Effector memory CD4-positive, alpha-beta T cell (primary cell): ENCODE measurements at regions not wholly inside any gene's neighbourhood (a gene's known extent, or its start where the extent isn't known, plus 50 kb on each side); places are given as distances from the start of the nearest gene placed in this dataset.

Experiments used
- DNase-seq, 3 donors: peaks; one replicate each; pipeline ENCODE4 v3.0.0-alpha.2; 2020
- H3K27ac ChIP-seq: 2 replicates; pipeline ENCODE4 v1.7.0; 2013; ENCODE audit warnings: mild to moderate bottlenecking, low read length, moderate library complexity; ENCODE audit not compliant: insufficient read depth, poor library complexity, severe bottlenecking
- H3K27me3 ChIP-seq: replicated peaks from 2 replicates; pipeline ENCODE4 v1.7.0; 2013; ENCODE audit warnings: mild to moderate bottlenecking, low read length; ENCODE audit not compliant: insufficient read depth, control insufficient read depth, poor library complexity, severe bottlenecking
- H3K36me3 ChIP-seq: 2 replicates; pipeline ENCODE4 v1.7.0; 2013; ENCODE audit warnings: mild to moderate bottlenecking, low read length, moderate library complexity; ENCODE audit not compliant: control insufficient read depth, insufficient read depth
- H3K4me1 ChIP-seq: 2 replicates; pipeline ENCODE4 v1.7.0; 2013; ENCODE audit warnings: low read length, mild to moderate bottlenecking; ENCODE audit not compliant: control insufficient read depth, insufficient read depth, poor library complexity, severe bottlenecking
- H3K4me3 ChIP-seq: 2 replicates; pipeline ENCODE4 v1.7.0; 2013; ENCODE audit warnings: low read length, low read depth, mild to moderate bottlenecking; ENCODE audit not compliant: insufficient read depth, poor library complexity, severe bottlenecking
- H3K9me3 ChIP-seq: 2 replicates; pipeline ENCODE4 v1.7.0; 2013; ENCODE audit warnings: mild to moderate bottlenecking, low read length, moderate library complexity; ENCODE audit not compliant: control insufficient read depth

DNA sequence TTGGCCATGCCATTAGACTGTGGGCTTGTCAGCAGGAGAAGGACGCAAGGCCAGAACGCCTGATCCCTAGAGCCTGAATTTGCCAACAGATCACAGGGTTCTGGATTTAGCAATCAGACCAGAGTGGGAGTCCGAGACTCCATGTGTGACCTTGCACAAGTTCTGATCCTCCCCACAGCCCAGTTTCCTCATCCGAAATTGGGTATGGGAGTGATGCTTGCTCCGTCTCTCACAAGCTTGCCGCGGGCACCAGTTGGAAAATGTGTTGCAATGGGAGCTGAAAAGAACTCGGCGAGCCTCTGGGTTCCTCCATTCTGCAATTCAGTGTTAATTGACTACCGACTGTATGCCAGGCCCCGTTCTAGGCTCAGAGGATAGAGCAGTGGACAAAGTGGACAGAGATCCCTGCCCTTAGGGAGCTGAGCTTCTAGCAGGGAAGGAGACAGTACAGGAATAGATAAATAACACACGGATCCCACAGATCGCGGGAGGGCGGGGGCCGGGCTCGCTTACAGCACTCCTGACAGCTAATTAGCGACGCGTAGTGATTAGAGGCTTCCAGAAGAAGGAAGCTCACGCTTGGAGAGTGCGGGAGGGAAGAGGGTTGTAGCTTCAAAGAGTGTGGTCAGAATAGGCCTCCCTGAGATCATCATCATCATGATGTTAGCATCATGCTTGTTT lies 150.4 kb upstream of the CIBAR2 start:
- Histone ChIP-seq H3K36me3 (no peaks in the 10 kb centered on the region), H3K27me3 (peaks cover 5% of the 10 kb centered on the region), H3K9me3 (no peaks in the 10 kb centered on the region), H3K4me3 (no peak overlapping the region), H3K27ac (no peak overlapping the region), H3K4me1 (no peaks in the 10 kb centered on the region)
- DNase-seq, result no peak

DNA sequence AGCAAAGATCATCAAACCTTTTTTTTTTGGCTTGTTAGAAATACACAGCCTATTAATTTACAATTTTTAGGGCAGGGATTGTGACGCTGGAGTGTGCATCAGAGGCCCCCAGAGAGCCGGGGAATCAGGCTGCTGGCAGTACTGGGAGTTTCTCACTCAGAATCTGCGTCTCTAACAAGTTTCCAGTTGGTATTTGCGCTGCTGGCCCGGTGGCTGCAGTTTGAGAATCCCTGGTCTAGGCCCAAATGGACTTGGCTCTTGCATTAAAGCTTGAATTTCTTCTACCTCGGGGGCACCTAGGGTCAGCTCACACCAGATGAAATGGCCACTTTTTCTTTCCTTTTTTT lies 150.9 kb upstream of the CIBAR2 start:
- no peak overlapping the region for H3K27ac ChIP-seq
- DNase-seq, result no peak
- H3K4me1 ChIP-seq, result no peaks in the 10 kb centered on the region
- H3K9me3 ChIP-seq, result no peaks in the 10 kb centered on the region
- H3K36me3 ChIP-seq, result no peaks in the 10 kb centered on the region
- H3K4me3 ChIP-seq, result no peak overlapping the region
- peaks cover 5% of the 10 kb centered on the region for H3K27me3 ChIP-seq

DNA sequence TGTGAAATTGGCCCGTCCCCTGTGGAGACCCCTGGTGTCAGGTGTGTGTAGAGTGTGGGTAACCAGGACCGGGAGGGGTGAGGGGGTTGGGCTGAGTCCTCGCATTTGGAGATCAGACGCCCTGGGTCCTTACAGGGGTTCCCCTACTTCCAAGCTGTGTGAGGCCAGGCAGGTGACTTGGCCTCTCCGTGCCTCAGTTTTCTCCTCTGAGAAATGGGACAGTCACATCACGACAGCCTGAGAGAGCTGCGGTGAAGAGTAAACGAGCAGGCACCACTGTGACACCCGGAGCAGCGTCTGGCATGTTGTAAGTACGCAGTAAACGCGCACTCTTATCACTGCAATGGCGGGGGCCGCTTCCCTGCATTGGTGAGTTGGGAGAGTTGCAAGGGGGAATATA lies 152.5 kb upstream of the CIBAR2 start:
- Histone ChIP-seq H3K4me3 (no peak overlapping the region), H3K27ac (no peak overlapping the region), H3K27me3 (no peaks in the 10 kb centered on the region), H3K4me1 (no peaks in the 10 kb centered on the region), H3K36me3 (no peaks in the 10 kb centered on the region), H3K9me3 (no peaks in the 10 kb centered on the region)
- DNase-seq, result no peak

DNA sequence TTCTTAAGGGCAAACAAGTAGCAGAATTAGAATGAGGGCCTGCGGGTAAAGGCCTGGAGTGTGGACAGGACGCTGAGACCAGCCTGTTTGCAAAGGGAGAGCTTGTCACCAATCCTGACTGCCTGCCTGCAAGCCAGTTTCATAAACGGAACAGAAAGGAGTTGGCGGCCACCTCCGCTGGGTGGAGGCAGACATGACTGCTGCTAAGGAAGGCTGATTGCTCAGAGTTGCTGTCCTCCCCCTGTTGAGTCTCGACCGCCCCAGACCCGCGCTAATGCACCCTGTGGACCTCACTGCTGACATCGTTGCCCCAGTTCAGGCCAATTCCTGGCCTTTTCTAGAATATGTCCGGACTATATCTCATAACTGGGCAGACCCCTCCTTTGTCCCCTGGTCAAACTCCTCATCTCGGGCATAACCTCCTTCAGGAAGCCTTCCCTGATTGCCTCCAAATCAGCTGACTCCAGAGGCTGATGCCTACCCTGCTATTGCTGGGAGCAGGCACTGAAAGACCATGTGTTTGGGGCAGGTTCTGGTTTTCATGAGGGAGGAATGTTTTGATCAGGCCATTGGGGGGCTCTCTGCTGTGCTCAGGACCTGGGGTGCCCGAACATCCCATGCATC lies 153.0 kb upstream of the CIBAR2 start:
- no peaks in the 10 kb centered on the region for H3K4me1 ChIP-seq
- no peaks in the 10 kb centered on the region for H3K27me3 ChIP-seq
- no peak overlapping the region for H3K4me3 ChIP-seq
- H3K9me3 ChIP-seq, result no peaks in the 10 kb centered on the region
- DNase-seq, result no peak
- H3K36me3 ChIP-seq, result no peaks in the 10 kb centered on the region
- no peak overlapping the region for H3K27ac ChIP-seq

DNA sequence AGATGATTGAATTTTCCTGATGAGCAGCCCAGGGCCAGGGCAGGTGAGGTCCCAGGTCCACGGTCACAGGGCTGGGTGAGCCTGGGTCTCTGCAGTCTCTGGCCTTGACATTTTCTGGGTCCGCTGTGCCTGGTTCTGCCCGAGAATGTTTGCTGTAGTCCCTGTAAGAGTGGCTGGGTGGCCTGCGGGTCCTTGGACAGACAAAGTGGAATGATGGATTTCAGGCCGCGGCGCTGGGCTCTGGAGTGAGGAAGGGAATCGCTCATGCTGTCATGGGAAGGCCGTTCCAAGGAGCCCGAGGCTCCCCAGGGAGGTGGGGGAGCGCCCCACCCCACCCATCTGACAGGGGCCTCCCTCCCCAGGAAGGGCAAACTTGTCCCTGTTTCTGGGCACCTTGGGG lies 153.5 kb upstream of the CIBAR2 start:
- DNase-seq, result no peak
- Histone ChIP-seq H3K27me3 (no peaks in the 10 kb centered on the region), H3K27ac (no peak overlapping the region), H3K36me3 (no peaks in the 10 kb centered on the region), H3K4me3 (no peak overlapping the region), H3K4me1 (no peaks in the 10 kb centered on the region), H3K9me3 (no peaks in the 10 kb centered on the region)

DNA sequence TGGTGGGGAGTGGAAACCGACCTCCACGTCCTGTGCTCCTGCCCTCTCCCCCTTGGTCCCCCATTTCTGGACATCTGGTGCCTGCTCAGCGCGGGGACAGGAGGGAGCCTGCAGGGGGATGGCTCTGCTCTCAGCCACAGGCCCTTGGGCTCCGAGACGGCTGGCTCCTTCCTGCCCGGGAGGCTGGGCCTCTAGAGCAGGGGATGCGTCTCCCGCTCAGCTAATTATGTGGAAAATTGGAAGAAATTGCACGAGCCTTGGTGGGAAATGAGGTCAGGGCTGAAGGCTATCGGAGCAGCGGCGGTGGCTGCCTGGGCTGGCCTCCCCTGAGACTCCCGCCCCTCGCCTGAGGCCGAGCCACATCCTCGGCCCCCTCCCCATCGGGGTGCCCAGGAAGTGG lies 154.6 kb upstream of the CIBAR2 start:
- H3K27ac ChIP-seq, result no peak overlapping the region
- no peaks in the 10 kb centered on the region for H3K27me3 ChIP-seq
- no peaks in the 10 kb centered on the region for H3K9me3 ChIP-seq
- DNase-seq, result no peak
- H3K4me1 ChIP-seq, result no peaks in the 10 kb centered on the region
- H3K36me3 ChIP-seq, result no peaks in the 10 kb centered on the region
- no peak overlapping the region for H3K4me3 ChIP-seq

DNA sequence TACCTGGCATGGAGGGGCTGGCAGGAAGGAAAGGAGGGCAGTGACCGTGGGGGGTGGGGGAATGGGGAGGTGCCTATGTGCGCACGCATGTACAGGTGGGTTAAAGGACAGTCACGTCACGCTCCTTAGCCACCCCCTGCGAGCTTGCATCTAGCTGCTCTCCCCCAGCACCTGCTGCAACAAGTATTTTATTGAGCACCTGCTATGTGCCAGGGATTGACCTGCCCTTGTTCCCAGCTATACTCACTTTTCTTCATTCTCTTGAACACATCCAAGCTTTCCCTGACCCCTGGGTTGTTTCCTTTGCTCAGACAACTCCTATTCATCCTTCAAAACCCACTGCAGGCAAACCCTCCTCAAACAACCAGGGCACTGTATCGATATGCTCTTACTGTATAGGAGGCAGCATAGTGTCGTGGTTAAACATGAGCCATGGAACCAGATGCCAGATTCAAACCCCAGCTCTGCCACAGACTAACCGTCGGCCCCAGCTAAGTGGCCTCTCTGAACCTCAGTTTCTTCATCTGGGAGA lies 155.2 kb upstream of the CIBAR2 start:
- no peaks in the 10 kb centered on the region for H3K4me1 ChIP-seq
- no peaks in the 10 kb centered on the region for H3K9me3 ChIP-seq
- H3K36me3 ChIP-seq, result no peaks in the 10 kb centered on the region
- DNase-seq, result no peak
- H3K27ac ChIP-seq, result no peak overlapping the region
- H3K4me3 ChIP-seq, result no peak overlapping the region
- H3K27me3 ChIP-seq, result no peaks in the 10 kb centered on the region

DNA sequence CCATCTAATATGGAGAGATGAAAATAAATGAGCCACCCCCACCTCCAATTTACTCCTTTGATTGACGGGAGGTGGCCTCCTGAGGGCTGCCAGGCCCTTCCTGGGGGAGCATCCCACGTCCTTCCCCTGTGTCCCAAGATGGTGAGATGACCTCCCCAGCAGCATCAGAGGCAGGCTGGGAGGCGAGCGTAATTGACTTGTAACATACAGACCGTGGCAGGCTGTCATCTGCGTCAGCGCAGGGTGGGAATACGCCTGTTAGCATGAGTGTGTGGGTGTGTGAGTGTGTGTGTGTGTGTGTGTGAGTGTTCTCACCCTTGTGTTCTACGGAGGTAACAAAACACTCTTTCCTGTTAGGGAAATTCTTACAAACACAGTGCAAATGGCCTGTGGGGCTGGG lies 156.9 kb upstream of the CIBAR2 start:
- H3K27ac ChIP-seq, result no peak overlapping the region
- DNase-seq, result no peak
- H3K4me3 ChIP-seq, result no peak overlapping the region
- H3K9me3 ChIP-seq, result no peaks in the 10 kb centered on the region
- no peaks in the 10 kb centered on the region for H3K36me3 ChIP-seq
- no peaks in the 10 kb centered on the region for H3K4me1 ChIP-seq
- H3K27me3 ChIP-seq, result no peaks in the 10 kb centered on the region

DNA sequence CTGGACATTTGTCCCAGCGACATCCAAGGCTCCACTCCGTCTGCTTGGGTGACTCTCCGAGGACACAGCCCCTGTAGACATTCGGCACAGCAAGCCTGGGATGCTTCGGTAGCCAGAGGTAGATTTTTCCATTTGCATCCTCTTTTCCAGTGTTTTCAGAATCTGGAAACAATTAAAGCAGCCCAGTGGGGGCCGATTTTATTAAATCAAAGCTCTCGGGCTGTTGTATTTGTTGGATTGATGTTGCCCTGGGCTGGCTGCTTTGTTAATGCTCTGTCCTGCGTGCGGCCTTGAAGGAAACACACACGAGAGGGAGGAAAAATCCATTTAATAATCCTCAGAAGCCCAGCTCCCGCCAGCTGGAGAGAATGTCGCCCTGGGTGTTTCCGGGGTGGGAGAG lies 158.1 kb upstream of the CIBAR2 start:
- Histone ChIP-seq H3K27ac (no peak overlapping the region), H3K4me3 (no peak overlapping the region), H3K36me3 (no peaks in the 10 kb centered on the region), H3K4me1 (no peaks in the 10 kb centered on the region), H3K9me3 (no peaks in the 10 kb centered on the region), H3K27me3 (no peaks in the 10 kb centered on the region)
- DNase-seq, result no peak

DNA sequence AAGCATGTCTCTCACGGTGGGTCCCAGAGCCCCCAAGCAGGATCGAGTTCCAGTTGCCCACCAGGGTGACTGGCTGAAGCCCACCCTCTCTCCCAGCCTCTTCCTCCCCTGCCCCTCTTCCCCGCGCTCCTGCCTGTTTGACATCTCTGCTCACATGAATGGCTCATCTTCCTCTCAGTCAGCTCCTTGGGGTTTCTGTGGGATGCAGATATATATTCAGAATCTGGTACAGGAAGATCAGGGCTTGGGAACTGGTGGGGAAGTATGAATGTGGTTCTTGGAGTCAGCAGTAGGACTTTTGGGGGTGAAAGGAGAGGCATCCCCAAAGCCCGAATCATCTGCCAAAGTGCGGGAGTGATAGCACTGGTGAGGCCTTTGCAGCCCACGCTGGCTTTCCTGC lies 158.9 kb upstream of the CIBAR2 start:
- Histone ChIP-seq H3K36me3 (no peaks in the 10 kb centered on the region), H3K27ac (no peak overlapping the region), H3K4me3 (no peak overlapping the region), H3K4me1 (no peaks in the 10 kb centered on the region), H3K9me3 (no peaks in the 10 kb centered on the region), H3K27me3 (no peaks in the 10 kb centered on the region)
- no peak for DNase-seq
